ENCODE measurements at regions not wholly inside any gene's neighbourhood (a gene's known extent, or its start where the extent isn't known, plus 50 kb on each side); places are given as distances from the start of the nearest gene placed in this dataset.
"Not testable (repeated sequence)": the region's sequence is repeated elsewhere in the genome, so short reads cannot be mapped to it uniquely, and the experiment has no call there.

DNA sequence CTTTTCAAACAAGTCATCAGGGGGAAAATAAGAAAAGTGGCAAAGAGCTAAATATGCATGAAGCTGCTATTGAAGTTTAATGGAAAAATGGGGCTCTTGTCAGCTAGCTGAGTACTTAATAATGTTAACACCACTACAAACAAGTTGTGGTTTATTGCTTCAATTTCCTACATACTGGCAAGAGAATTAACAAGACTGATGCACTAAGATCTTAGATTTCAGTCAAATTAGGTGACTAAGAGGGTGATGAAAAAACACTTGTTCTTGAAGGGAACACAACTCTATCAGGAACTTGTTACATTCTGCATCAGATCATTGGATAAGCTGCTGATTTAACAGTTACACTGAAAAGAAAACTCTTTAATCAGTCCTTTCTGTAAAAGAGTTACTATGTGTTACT lies 234.6 kb upstream of the AFF2 start:
- no peak for DNase-seq (ENCODE audit: low read depth in 2 of 2)

DNA sequence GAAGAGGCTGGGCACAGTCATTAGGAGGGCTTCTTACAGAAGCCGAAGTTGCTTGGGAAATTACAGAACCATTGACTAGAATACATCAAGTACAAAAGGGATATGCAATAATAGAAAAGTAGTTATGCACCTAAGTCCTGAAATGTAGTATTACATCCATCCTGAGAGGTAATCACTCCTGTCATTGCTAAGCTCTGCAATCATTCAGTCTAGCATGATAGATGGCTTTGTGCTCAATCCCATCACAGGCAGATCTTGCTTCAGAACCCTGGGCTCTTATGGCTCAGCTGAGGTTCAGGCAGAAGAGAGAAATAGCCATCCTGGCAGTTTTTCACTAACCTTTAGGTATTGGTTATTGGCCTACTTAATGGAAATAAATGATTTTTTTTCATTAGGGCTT lies 231.7 kb upstream of the AFF2 start:
- DNase-seq (ENCODE audit: low read depth in 2 of 2): no peak

DNA sequence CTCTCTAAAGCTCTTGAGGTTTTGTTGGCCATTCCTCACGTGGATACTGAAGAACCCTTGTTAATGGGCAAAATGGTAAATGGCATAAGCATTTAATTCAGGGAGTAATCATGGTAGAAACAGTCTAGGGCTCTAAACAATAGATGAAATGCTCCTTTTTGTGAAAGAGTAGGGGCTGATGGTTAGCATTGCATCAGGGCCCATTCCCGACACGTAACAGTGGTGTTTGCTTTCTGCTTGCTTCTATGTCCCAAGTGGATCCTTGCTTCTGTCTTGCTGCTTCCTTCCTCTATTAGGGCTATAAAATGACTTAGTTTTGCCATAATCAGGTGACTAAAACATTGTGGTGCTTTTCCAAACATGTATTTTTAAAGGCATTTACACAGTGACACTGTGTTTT lies 230.9 kb upstream of the AFF2 start:
- no peak for DNase-seq (ENCODE audit: low read depth in 2 of 2)

DNA sequence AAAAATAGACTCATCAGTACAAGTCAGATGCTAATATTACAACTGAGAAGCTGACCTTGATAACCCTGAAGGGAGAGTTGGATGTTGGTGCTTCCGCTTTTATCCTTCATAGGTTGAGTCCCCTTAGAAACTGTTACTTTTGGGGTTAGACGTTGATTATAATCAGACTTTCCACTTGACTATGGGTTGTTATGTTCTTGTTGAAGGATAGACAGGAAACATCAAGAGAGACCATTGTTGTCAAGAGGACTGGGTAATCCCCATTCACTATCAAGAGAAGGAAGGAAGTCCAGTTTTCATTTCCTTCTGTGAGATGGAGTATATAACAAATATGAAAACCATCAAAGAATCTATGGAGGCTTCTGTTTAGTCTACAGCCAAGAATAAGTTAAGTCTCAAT lies 229.9 kb upstream of the AFF2 start:
- no peak for DNase-seq (ENCODE audit: low read depth in 2 of 2)

DNA sequence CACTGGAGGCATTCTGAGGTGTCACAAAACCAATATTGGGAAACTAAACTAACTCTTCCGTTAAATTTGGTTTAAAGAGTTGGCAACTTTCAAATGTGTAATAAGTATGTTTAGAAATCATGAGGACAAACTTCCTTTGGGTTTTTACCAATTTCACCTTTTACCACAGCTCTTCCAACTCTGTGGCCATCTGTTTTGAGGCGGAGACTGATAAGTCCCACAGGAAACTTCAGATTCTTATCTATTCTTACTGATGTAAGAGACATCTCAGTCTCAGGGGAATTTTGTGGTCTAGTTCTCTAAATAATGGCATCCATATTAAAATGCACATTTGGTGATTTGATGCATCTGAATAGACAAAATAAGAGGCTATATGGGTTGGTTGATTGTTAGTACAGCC lies 229.2 kb upstream of the AFF2 start:
- DNase-seq (ENCODE audit: low read depth in 2 of 2): no peak

DNA sequence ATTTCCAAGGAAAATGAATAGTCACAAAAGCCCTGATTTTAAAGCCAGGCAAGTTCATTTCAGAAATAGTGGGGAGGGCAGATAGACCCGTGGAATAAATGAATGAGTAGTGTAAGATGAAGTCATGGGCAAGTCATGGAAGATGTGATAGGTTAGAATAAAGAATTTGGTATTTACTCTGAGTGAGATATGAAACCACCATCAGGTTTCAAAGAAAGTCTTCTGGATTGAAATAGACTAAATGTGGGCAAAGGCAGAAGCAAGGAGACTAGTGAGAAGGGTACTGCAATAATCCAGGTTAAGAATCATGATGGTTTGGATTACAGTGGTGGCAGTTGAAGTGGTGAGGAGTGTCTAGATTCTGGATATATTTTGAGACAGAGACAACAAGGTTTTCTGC lies 218.5 kb upstream of the AFF2 start:
- DNase-seq (ENCODE audit: low read depth in 2 of 2): no peak

DNA sequence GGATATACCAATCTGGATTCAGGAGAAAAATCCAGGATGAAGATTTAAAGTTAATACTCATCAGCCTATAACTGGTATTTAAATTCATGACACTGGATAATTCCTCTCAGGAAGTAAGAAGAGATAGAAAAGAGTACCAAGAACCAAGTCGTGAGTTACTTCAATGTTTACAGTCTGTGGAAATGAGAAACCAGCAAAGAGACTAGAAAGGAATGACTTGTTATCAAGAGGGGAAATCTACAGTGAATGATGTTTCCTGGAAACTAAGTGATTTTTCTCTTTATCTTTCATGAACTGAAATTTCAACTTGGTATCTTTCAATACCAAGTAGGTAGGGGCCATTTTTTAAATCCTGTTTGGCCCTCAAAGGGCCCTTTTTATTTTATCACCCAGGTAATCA lies 217.9 kb upstream of the AFF2 start:
- no peak for DNase-seq (ENCODE audit: low read depth in 2 of 2)

DNA sequence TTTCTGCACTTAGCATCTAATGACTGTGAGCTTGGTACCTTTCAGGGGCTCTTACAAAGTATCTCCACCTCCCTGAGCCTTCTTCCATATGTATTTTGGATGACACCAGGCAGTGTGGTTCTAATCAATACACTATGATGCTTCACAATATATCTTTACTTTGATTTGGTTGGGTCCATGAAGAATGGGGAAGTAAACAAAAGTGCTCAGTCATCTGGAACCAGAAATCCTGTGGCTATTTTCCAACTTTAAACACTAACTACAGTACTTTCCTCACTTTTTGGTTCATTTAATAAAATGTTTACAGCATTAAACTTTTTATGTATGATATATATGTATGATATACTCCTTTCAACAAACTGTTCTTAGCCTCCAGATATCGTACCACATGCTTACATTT lies 216.4 kb upstream of the AFF2 start:
- DNase-seq (ENCODE audit: low read depth in 2 of 2): no peak

DNA sequence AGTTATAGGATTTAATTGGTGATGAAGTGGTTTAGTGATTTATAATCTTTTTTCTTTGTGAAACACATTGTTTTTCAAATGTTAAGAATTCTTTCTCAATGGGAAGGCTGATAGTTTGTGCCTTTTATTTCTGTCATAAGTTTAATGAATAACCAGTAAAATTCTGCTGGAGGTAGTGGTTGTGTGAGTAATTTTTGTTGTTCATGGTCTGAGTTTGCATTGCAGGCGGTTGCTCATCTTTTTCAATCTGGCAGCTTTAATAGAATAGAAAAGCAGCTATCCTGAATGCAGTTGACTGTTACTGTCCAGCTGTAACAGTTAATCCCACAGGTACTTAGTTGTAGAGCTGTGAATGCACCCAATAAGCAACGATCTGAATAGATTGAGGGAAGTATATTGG lies 215.6 kb upstream of the AFF2 start:
- no peak for DNase-seq (ENCODE audit: low read depth in 2 of 2)

DNA sequence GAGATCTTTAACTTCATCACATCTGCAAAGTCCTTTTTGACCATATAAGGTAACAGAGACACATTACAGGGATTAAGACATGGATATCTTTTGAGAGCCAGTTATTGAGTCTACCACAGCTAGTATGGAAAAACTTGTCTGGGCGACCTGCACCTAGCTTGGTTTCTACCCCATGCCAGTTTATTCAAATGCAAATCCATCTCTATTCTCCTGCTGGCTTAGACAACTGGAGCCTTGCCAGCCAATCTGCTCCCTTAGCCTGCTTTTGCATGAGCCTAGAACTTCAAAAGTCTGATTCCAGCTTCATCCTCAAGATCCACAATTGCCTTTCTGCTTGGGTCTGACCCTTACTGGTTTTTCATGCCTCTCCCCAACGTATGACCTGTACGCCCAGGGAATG lies 212.0 kb upstream of the AFF2 start:
- DNase-seq (ENCODE audit: low read depth in 2 of 2): no peak

DNA sequence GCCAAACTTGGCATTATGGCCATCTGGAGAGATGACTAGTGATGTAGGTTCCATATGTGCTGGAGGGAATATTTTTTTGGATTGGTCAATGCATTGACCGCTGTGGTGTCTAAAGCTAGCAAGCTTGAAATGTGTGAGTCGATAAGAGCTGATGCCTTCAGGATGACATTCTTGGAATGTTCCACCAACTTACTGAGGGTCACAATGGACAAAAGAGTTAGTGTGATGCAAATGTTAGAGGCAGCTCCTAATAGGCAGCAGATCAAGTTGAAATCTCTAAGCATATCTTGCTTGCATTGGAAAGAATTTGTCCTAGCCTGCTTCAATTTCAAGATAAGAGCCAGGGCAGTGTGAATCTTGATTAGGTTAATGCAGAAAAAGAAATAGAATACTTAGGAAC lies 210.4 kb upstream of the AFF2 start:
- no peak for DNase-seq (ENCODE audit: low read depth in 2 of 2)

DNA sequence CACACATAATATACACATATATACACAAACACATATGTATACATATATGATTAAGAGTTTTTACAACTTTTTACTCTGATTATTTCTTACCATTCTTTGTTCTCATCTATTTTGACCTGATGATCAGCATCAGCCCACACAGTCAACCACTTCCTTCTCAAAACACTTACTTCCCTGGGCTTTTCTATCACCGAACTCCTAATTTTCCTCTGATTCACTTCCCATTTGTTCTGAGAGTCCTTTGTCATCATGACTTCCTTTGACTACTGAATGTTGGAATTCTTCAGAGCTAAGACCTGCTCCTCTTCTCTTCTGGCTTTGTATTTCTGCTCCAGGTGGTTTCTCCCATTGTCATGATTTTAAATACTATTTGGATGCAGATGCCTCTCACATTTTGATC lies 209.5 kb upstream of the AFF2 start:
- DNase-seq (ENCODE audit: low read depth in 2 of 2): no peak

DNA sequence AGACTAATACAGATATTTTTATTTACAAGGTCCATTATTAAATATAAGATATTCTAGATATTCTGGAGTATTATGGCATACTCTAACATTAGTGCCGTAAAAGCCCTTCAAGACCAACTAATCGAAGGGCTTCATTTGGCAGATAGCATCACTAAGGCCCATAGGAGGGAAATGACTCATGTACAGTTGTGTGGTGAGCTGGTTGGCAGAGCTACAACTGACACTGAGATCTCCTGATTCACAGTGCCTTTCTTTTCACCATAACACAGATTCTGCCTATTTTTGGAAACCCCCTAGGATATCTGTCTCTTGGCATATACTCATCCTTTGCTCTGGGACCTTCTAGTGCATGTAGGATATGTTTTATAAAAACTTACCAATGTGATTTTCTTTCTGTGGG lies 201.7 kb upstream of the AFF2 start:
- DNase-seq (ENCODE audit: low read depth in 2 of 2): no peak

DNA sequence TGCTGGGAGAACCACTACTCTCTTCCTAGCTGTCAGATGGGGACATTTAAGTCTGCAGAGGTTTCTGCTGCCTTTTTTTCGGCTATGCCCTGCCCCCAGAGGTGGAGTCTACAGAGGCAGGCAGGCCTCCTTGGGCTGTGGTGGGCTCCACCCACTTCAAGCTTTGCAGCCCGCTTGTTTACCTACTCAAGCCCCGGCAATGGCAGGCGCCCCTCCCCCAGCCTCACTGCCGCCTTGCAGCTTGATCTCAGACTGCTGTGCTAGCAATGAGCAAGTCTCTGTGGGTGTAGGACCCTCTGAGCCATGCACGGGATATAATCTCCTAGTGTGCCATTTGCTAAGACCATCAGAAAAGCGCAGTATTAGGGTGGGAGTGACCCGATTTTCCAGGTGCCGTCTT lies 195.2 kb upstream of the AFF2 start:
- not testable (repeated sequence) for DNase-seq (ENCODE audit: low read depth in 2 of 2)

DNA sequence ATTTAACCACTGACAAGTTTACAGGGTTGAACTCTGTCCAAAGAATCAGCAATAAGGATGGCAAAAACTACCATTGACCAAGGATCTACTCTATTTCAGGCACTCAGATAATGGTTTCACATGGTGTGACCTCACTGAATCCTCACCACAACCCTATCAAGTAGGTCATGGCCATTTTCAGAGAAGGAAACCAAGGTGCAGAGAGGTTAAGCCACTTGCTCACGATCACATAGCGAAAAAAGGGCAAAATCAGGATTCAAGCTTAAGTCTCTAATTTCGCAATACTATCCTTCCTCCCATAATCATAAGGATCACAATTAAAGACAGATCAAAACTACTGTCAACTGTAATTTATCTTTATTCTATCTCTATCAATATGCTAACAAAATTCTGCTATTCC lies 191.0 kb upstream of the AFF2 start:
- DNase-seq (ENCODE audit: low read depth in 2 of 2): no peak

DNA sequence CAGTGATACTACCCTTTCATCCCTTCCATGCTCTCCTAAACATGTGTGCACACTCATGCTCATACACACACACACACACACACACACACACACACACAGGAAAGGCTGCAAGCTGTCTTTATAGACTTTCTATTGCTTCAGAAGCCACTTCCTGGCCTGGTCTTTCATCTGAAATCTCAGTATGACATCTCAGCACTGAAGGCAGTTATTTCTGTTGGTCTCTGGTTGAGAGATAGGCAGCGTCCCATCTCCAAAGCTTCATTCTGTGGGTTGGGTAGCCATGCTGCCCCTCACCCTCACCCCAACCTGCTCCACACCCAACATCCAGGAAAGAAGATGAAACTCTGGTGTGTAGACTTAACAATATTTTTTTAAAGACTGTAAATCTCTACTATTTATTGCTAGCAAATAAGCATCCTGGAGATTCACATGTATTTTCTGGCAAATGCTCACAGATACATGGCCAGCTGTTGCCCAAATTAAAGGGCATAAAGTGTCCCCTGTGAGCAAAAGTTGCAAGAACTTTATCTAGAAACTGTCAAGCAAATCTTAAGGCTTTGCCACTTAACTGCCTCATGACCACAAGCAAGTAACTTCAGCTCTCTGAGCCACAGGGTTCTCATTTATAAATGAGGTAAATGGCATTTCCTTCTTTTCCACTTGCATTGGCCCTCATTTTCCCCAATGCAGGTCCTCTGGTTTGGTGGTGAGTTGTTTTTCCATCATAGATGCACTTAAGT lies 189.8 kb upstream of the AFF2 start:
- DNase-seq (ENCODE audit: low read depth in 2 of 2): peak; percentile 6 to 7

DNA sequence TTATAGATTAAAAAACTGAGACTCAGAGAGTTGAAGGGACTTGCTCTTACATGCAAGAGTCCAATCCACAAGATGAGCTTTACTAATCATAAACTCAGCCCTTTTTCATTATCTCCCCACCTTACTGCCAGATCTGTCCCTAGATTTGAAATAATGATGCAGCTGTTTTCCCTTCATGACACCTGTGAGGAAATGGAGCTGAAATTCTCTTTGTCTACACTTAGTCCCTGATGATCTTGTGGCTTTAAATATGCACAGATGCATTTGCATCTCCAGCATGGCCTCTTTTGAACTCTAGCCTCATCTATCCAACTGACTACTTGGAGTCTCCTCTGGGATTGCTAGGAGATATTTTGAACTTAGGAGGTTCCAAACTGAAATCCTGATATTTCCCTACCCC lies 188.9 kb upstream of the AFF2 start:
- DNase-seq (ENCODE audit: low read depth in 2 of 2): no peak

DNA sequence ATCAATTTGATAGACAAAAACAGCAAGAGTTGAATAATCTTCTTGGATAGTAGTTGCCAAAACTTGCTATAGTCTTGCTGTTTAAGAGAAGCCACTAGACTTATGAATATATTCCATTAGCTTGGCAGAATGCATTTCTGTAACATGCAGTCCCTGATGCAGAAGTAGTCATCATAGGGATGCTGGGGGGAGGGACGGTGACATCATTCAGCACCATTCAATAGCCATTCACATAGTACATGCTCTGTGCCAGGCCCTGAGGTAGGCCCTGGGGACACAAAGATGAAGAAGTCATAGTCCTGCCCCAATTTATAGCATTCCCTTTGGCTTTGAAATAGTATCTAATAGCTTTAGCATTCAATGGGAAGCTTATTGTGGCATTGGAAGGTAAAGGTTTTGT lies 185.5 kb upstream of the AFF2 start:
- DNase-seq (ENCODE audit: low read depth in 2 of 2): no peak

DNA sequence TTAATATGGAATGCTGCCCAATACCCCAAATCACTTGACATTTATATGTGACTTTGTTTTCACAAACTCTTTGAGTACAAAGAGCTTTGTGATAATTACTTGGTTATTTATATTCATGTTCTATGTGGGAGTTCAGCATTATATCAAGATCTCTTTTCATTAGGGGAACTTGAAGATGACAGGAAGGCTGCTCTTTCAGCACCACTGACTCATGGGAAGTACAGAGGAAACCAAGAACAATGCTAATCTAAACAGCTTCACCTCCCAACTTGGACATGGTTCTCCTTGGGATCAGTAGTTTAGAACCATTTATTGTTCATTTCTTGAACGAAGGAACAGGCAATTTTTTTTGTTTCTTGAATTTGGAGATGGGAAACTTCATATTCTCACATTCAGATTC lies 184.0 kb upstream of the AFF2 start:
- DNase-seq (ENCODE audit: low read depth in 2 of 2): no peak

DNA sequence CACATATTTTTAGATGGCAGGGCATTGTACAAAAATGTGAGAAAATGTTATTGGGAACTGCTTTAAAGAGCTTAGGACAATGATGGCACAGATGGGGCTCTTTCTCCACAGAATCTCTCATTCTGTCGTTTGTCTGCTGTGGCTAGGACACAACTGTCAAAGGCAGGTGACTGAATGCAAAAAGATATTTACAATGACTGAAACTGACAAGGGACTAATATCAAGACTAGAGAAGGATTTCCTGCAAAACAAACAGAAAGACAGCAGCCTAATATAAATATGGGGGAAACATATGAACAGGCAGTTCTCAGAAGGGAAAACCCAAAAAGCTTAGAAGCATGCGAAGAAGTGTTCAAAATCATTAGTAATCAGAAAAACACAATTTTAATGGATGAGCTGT lies 177.5 kb upstream of the AFF2 start:
- no peak for DNase-seq (ENCODE audit: low read depth in 2 of 2)

DNA sequence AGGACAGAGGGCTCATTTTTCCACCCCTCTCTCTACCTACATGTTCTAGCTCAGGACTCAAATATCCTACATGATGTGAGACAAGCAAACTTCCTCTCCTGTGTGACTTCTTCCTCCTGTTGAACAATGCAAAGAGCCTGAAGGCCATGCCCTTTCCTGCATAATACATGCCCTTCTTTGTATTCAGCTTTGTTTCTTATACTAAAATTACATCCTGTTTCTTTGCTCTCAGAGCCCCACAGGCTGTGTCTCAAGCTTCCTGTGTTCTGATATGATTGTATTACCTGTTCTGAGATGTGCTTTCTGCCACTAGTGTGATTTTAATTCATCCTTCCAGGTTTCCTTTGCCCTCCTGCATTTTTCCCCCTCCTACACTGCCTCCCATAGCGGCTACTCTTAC lies 166.4 kb upstream of the AFF2 start:
- no peak for DNase-seq (ENCODE audit: low read depth in 2 of 2)

DNA sequence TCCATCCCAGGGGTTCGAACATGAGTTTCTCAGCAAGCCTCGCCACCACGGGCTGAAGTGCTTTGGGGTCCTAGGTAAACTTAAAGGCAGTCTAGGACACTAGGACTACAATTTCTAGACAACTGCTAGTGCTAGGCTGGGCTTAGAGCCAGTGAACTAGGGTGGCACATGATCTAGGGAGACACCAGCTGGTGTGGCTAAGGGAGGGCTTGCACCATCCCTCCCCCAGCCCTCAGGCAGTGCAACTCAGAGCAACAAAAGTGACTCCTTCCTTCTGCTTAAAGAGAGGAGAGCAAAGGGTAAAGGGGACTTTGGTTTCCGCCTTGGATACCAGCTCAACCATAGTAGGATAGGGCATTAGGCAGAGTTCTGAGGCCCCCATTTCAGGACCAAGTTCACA lies 162.5 kb upstream of the AFF2 start:
- DNase-seq (ENCODE audit: low read depth in 2 of 2): no peak

DNA sequence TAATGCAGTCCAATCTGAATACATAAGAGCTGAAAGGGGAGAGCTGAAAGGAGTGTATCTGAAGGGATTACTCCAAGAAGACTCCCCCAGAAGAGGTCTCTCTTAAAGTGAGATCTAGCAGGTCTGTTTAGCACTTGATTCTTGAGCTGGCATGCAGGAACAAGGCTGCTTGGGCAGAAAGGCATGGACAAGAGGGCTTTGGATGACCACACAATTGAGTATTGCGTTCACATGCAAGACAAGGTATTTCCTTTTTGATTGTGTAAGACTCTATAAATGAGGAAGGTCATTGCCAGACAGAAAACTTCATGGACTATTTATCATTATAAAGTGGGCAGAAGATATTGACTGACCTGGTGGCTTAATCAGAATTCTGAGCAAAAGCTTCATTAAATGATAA lies 145.5 kb upstream of the AFF2 start:
- DNase-seq (ENCODE audit: low read depth in 2 of 2): no peak

DNA sequence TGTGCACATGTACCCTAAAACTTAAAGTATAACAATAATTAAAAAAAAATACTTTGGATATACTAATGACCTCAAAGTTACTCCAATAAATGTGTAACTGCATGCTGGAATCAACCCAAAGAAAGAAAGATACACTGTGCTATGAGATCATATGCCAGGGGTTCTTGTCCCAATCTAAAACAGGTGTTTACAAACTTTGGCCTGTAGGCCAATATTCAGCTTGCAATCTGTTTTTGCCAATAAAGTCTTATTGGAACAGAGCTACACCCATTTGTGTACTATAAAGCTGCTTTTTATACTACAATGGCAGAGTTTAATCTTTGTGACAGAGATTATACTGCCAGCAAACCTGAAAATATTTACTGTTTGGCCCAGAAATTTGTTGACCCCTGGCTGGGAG lies 138.8 kb upstream of the AFF2 start:
- DNase-seq (ENCODE audit: low read depth in 2 of 2): no peak

Measured in activated CD4-positive, alpha-beta T cell treated with anti-CD3 and anti-CD28 coated beads for 24 hours (primary cell).